ENCODE measurements at regions not wholly inside any gene's neighbourhood (a gene's known extent, or its start where the extent isn't known, plus 50 kb on each side); places are given as distances from the start of the nearest gene placed in this dataset.
"Not testable (repeated sequence)": the region's sequence is repeated elsewhere in the genome, so short reads cannot be mapped to it uniquely, and the experiment has no call there.

DNA sequence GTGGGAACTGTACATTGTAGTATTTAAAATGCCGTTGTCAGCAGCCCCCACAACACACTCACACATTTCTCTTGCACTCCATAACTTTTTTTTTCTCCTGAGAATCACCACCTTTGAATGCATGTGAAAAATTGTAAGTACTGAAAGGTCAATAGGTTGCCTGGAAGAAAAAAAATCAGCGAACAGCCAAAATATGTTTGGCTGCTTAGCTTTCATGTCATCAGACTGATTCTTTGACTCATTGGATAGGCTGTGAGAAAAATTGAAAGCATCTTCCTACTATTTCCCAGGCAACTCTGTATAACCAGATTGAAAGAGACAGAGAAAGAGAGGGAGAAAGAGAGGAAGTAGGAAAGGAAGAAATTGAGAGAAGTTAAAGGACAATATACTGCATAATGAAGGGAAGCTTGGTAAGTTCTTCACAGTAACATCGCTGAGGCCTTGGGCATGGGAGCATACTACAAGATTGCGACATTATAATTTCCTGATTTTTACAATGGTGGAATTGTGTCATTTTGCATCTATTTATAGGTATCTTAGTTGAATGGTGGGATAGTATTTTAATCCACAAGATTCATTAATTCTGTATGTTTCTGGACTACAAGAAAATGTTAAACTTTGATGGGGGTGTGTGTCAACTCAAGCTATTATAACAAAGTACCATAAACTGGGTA is 249.3 kb upstream of the KCND2 start:
- DNase-seq (ENCODE audit: low spot score), result no peak

DNA sequence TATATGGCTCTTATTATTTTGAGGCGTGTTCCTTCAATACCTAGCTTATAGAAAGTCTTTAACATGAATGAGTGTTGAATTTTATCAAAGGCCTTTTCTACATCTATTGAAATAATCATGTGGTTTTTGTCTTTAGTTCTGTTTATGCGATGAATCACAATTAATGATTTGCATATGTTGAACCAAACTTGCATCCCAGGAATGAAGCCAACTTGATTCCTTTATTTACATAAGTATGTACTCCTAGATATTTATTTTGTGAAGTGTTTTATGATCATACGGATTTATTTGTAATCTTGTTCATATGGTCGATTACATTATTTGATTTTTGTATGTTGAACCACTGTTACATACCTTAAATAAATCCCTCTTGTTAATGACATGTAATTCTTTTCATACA is 244.3 kb upstream of the KCND2 start:
- no peak for DNase-seq (ENCODE audit: low spot score)

DNA sequence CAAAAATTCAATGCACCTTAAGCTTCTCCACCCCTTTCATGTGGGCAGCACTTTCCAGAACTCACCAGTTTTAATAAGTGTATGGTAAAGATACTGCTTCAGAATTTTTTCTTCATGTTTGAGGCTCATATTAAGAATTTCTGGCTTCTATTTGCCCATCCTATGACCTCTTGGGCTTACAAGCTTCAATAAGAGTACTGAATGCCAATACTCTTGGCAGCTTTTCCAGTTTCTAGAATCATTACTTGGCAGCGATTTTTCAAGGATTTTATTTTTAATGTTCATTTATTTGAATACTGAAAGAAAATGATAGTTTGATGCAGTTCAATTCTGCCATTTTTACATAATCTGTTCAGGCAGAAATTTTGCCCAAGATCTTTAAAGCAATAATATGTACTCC is 242.1 kb upstream of the KCND2 start:
- DNase-seq (ENCODE audit: low spot score), result no peak

DNA sequence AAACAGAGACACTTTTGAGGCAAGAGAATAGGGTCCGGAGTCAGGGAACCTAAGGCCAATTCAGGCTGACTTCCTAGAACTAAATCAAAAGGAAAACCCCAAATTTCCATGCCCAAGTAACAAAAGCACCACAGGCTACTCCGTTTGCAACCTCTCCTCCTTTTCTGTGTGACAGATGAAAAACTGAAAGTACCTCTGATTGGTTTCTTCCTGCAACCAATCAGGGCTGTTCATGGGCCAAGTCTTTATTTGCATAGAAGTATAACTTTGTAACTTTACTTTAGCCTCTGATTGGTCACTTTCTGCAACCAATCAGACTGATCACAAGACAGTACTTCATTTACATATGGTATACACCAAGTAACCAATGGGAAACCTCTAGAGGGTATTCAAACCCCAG is 239.9 kb upstream of the KCND2 start:
- no peak for DNase-seq (ENCODE audit: low spot score)

DNA sequence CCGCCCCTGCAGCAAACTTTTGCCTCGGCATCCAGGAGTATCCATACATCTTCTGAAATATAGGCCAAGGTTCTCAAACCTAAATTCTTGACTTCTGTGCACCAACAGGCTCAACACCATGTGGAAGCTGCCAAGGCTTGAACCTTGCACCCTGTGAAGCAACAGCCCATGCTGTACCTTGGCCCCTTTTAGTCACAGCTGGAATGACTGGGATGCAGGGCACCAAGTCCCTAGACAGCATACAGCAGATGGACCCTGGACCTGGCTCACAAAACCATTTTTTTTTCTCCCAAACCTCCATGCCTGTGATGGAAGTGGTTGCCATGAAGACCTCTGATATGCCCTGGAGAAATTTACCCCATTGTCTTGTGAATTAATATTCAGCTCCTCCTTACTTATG is 233.8 kb upstream of the KCND2 start:
- no peak for DNase-seq (ENCODE audit: low spot score)

DNA sequence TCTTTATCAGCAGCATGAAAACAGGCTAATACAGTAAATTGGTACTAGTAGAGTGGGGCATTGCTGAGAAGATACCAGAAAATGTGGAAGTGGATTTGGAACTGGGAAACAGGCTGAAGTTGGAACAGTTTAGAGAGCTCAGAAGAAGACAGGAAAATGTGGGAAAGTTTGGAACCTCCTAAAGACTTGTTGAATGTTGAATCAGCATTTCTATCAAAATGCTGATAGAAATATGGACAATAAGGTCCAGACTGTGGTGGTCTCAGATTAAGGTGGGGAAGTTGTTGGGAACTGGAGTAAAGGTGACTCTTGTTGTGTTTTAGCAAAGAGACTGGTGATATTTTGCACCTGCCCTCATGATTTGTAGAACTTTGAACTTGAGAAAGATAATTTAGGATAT is 231.2 kb upstream of the KCND2 start:
- DNase-seq (ENCODE audit: low spot score), result no peak

DNA sequence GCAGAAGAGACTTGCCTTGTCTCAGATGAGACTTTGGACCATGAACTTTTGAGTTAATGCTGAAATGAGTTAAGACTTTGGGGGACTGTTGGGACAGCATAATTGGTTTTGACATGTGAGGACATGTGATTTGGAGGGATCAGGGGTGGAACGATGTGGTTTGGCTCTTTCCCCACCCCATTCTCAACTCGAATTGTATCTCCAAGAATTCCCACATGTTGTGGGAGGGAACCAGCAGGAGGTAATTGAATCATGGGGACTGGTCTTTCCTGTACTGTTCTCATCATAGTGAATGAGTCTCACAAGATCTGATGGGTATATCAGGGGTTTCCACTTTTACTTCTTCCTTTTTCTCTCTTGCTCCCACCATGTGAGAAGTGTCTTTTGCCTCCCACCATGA is 229.7 kb upstream of the KCND2 start:
- DNase-seq (ENCODE audit: low spot score), result no peak

DNA sequence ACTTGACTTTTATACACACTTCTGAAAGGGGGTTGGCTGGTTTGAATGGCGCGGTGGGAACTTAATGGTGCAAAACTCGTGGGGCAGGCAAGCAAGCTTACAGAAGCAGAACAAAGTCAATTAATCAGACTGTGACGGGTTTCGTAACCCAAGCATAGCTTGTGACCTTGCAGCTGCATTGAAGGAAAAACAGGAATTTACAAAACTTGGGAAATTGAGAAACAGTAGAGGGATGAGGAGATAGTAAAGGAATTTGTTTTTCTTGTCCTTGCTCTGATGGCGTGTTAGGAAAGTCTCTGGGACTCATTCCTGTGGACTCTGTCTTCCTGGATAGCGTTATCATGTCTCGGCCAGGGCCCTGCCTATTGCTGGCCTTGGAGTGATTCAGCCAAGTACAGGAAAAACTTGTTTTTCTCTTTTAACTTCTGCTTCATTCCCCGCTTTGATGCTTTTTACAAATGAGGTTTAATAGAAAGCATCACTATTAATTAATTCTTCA is 220.0 kb upstream of the KCND2 start:
- peak; percentile 20 for DNase-seq (ENCODE audit: low spot score)

DNA sequence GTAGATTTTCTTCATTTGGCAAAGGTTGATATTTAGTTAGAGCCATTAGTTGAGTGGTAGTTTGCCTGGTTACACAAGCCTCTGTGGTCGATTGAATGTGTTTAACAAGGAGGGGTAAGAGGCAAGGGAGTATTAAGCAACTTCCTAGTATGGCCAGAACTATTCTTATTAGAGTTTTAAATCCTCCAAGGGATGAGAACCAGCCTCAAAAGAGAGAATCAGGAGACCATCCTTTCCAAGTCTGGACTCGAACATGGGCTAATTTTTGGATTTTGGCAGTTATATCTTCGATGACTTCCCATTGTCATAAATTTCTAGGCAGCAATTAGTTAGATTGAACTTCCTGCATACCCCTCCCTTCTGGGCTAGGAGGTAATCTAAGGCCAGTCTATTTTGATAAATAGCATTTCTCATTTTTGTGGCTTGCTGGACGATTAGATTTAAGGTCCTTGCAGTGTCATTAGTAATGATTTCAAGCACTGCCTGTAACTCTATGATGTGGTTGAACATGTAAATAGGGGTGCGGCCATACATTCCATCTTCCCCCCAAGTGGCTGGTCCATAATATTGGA is 219.5 kb upstream of the KCND2 start:
- no peak for DNase-seq (ENCODE audit: low spot score)

DNA sequence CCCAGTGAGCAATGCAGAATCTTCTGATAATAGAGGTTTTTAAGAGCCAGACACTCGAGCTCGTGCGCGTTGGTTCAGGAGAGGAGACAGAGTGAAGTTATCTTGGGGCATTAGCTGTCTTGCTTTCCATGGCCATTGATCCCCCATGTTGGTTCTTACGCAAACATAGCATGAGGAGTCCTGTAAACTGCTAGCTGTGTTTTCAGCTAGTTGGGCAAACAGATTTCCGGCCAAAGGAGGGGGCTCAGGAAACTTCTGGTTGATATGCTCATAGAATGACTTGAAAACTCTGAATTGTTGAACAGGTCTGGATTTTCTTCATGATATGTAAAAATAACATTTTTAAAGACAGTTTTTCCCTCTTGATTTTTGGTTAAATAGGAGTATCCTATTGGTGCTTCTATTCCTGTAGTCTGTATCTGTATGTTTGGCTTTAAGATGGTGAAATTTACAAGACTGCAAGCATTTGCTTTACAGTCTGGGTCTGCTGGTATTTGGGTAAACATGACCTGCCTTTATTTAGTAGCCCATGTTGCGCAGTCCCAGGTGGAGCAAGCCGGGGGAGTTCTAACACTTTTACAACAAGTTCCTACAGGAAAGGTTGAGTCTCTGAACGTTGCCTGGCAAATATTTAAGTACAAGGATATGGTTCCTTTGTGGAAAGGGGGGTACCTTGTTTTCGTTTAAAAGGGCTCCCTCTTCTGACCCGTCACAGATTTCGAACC is 218.4 kb upstream of the KCND2 start:
- DNase-seq (ENCODE audit: low spot score), result no peak

DNA sequence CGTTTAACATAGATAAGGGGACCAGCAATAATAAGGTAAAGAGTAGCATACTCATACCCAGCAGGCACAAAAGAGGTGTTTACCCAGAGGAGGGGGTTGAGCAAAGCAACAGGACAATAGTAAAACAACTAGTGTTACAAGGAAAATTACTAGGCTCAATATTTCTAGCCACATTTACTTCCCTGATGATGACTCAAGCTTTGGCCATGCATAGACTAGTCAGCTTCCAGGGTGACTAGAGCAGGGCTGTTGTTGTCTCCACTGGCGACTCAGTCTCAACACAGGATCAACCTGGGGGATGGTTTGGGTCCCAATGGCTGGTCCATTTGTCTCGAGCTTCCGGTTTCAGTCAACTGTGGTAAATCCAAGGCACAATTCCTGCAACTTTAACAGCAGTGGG is 217.7 kb upstream of the KCND2 start:
- no peak for DNase-seq (ENCODE audit: low spot score)

DNA sequence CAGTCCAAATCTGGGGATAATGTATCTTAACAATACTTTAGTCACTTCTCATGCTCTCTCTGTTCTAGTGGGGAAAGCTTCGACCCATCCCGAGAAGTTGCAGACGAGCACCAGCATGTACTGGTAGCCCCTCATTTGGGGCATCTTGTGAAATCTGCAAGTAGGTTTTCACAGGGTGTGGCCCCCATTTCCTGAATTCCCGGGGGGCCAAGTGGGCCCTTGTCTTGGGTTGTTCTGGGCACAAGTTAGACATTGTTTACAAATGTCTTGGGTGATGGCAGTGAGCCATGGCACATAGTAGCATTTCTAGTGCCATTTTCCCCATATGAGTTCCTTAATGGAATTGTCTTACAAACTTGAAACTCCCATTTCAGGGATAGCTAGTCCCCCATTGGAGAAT is 216.7 kb upstream of the KCND2 start:
- DNase-seq (ENCODE audit: low spot score), result no peak

DNA sequence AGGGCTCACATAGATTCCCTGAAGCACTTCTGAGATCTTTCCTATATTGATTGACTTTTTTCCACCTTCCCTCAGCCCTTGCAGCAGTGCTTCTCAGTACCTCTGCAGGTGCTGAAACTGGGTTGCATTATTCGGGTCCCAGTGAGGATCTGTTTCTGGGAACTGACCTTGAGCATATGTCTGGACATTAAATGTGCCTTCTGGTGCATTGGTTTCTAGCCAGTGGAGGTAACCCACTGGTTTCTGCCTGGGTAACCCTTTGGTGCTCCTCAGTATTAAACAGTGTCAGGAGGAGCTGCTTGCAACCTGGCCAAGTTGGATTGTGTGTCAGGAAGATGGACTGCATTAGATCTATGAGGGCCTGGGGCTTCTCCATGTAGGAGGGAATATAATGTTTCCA is 213.3 kb upstream of the KCND2 start:
- DNase-seq (ENCODE audit: low spot score), result no peak

DNA sequence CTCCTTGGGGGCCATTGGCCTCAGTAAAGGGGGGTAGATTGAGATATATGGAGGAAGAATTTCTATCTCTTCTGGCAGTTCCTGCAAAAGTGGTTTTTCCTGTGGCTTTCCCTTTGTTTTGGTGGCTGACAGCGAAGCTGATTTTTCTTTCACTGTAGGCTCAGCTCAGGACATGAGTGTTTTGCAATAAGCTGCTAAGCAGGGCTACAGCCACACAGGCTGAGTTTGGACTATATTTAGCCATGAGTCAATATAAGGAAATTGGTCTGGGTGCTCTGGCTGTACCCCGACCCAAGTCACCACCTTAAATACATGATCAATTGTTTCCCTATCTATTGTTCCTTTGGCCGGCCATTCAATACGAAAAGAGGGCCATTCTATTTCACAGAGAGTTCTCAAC is 212.7 kb upstream of the KCND2 start:
- no peak for DNase-seq (ENCODE audit: low spot score)

DNA sequence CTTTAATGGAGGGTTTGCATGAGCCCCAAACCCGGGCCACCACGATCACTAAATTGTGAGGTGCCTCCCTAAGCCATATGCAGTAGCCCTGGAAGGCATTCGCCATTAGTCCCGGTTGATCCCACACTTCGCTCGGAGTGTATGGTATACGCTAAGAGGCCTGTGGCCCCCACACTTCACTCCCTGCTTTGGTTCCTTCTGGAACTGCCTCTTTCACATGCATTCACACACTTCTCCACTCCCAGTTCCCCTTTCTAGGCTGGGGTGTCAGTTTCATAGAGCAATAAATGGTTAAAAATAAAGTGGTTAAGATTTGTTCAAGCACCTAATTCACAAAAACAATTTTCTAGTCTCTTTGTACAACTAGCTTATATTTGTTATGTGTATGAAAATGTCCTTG is 212.1 kb upstream of the KCND2 start:
- no peak for DNase-seq (ENCODE audit: low spot score)

DNA sequence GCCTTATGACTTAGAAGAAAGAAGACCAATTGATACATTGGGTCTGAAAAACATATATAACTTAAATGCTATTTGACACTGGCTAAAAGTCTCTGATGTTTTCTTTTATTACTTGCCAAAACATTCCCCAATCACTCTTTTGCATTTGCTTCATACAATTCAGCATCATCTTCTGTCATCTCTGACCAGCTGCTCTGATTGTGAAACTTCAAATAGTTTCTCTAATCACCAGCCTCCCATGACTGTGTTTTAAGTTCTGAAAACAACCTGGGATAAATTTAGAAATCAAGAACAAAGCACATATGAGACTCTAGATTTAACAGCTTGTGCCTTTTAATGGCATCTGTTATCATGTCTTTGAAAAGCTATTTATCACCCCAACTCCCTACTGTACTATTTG is 208.4 kb upstream of the KCND2 start:
- no peak for DNase-seq (ENCODE audit: low spot score)

DNA sequence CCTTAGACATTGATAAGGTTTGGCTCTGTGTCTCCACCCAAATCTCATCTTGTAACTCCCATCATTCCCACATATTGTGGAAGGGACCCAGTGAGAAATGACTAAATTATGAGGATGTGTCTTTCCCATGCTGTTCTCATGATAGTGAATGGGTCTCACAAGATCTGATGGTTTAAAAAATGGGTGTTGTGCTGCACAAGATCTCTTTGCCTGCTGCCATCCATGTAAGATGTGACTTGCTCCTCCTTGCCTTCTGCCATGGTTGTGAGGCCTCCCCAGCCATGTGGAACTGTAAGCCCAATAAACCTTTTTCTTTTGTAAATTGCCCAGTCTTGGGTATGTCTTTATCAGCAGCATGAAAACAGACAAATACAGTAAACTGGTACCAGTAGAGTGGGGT is 206.1 kb upstream of the KCND2 start:
- not testable (repeated sequence) for DNase-seq (ENCODE audit: low spot score)

DNA sequence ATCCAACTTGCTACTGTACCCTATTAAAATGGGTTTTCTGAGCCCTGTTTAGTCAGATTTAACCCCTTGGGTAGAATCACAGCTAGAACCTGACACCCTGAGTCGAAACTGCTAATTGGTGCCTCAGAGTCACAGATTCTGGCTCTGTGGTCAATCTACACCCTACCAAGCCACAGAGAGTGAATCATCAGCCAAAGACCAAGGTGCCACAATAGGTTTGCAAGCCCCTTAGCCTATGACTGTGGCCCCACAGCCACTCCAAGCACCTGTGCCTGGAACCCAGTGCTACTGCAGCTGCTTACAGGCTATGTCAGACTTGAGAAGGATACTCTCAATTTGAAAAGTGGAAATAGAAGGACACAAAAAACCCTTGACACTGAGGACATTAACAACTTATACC is 202.8 kb upstream of the KCND2 start:
- DNase-seq (ENCODE audit: low spot score), result no peak

DNA sequence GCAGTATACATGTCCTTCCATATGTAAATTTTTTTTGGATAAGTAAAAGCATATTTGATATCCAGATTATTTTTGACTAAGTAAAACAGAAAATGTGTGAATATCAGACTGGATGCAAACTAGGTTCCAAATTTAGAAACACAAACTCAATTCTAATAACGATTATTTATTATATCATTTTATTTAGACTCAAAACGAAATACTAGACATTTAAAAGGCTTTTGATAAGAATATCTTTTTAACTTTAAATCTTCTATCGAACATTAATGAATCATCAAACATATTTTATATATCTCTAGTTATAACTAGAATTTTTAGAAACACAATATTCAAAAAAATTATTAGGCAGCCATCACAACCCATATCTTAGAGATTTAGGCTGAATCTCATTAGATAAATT is 195.2 kb upstream of the KCND2 start:
- DNase-seq (ENCODE audit: low spot score), result no peak

DNA sequence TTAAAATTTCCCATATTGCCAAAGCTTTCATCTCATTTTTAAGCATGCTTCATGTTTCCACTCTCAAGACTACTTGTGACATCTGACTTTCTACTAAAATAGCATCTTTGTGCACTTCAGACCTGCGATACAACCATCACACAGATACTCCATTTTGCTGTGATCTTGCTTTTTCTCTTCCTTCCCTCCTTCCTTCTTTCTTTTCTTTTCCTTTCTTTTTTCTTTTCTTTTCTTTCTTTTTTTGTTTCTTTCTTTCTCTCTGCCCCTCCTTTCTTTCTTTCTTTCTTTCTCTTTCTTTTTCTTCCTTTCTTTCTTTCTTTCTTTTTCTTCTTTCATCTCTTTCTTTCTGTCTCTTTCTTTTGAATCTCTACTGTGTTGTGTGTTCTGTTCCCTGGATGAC is 194.0 kb upstream of the KCND2 start:
- no peak for DNase-seq (ENCODE audit: low spot score)

DNA sequence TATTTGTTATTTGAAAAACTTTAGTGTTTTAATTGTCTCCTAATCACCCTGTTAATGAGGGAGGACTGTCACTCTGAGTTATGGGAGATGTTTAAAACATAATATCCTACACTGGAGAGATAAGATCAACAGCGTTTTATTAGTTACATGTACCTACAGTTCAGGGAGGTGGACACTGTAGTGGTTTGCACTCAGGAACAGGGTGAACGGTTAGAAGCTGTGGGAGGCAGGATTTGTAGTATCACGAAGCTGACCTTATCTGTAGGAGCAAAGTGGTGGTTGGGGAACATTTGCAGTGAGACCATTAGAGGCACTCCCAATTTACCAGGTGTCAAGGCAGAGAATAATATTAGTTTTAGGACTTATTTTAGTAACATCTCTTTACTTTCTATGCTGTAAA is 193.3 kb upstream of the KCND2 start:
- no peak for DNase-seq (ENCODE audit: low spot score)

DNA sequence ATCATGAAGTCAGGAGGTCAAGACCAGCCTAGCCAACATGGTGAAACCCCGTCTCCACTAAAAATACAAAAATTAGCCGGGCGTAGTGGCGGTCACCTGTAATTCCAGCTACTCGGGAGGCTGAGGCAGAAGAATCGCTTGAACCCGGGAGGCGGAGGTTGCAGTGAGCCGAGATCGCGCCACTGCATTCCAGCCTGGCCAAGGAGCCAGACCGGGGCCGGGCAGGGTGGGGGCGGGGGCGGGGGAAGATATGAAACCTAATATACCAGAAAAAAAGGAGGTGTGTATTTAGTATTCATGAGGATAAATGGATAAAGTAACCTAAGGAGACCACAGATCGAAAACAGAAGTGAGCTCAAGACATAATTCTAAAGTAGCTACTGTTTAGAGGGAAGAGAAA is 186.5 kb upstream of the KCND2 start:
- not testable (repeated sequence) for DNase-seq (ENCODE audit: low spot score)

DNA sequence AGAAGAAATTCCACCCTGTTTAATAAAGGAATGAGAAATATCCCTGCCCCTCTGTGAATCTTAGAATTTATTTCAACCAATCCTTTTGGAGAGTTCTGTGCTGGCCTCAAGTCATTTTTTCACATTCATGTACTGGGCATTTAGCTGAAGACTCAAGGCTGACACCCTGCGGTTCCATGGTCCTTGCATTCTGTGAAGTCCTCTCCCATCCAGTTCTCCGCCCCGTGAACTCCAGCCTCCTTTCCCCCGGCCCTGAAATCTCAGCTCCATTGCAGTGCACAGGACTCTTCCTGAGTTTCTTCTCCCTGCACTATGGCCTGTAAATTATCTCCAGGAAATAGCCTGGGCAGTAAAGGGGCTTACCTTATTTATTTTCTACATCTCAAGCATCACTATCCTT is 183.0 kb upstream of the KCND2 start:
- DNase-seq (ENCODE audit: low spot score), result peak; percentile 27

DNA sequence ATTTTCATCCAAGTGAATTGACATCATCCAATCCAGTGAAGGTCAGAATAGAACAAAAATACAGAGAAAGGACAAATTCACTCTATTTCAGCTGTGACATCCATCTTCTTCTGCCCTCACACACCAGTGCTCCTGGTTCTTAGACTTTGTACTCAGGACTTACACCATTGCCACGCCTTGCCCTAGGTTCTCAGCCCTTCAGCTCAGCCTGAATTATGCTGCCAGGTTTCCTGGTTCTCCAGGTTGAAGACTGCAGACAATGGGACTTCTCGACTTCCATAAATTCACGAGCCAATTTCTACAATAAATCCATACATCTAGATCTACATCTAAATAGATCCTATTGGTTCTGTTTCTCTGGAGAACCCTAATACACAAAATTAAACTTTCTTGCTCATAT is 181.2 kb upstream of the KCND2 start:
- peak; percentile 51 for DNase-seq (ENCODE audit: low spot score)
